Heart right ventricle (tissue), 16 donors: ENCODE measurements at regions not wholly inside any gene's neighbourhood (a gene's known extent, or its start where the extent isn't known, plus 50 kb on each side); places are given as distances from the start of the nearest gene placed in this dataset.

Experiments
- ATAC-seq, 8 donors: fragments of 200-7000 bp; cut with Tn5 transposase; one replicate each; pipeline ENCODE4 v1.9.1; 2020; ENCODE audit warnings: mild to moderate bottlenecking in 8 of 8, moderate library complexity in 8 of 8, moderate number of reproducible peaks in 1 of 8
- DNase-seq, 2 donors: peaks; one replicate each; pipeline ENCODE4 v3.0.0-alpha.2; 2020
- H3K27ac ChIP-seq, 10 donors: fragments of 200-600 bp; sonication (generic) in 2 of 10; one replicate each; pipeline versions ENCODE4 v1.5.0 to v1.8.0; 2020 to 2022; ENCODE audit warnings: mild to moderate bottlenecking in 3 of 10
- H3K27me3 ChIP-seq, 7 donors: fragments of 200-600 bp; one replicate each; pipeline ENCODE4 v1.8.0; 2021 to 2022; ENCODE audit warnings: mild to moderate bottlenecking in 2 of 7
- H3K36me3 ChIP-seq, 9 donors: fragments of 200-600 bp; sonication (generic) in 1 of 9; one replicate each; pipeline versions ENCODE4 v1.5.0 to v1.8.0; 2020 to 2022; ENCODE audit warnings: mild to moderate bottlenecking in 2 of 9
- H3K4me1 ChIP-seq, 9 donors: fragments of 200-600 bp; sonication (generic) in 1 of 9; one replicate each; pipeline versions ENCODE4 v1.5.0 to v1.8.0; 2020 to 2022; ENCODE audit warnings: mild to moderate bottlenecking in 4 of 9
- H3K4me3 ChIP-seq, 10 donors: fragments of 200-600 bp; sonication (generic) in 2 of 10; one replicate each; pipeline versions ENCODE4 v1.5.0 to v1.8.0; 2020 to 2022; ENCODE audit warnings: mild to moderate bottlenecking in 7 of 10, moderate library complexity in 2 of 10
- H3K9me3 ChIP-seq, 11 donors: fragments of 200-600 bp in 10 of 11; sonication (generic) in 2 of 11; one replicate each; pipeline versions ENCODE4 v1.5.0 to v1.8.0; 2013 to 2022; ENCODE audit warnings: mild to moderate bottlenecking in 2 of 11, control low read depth in 1 of 11, moderate library complexity in 1 of 11
- CTCF ChIP-seq, 9 donors: fragments of 200-600 bp; sonication (generic) in 2 of 9; IDR thresholded peaks; one replicate each; pipeline versions ENCODE4 v1.5.0 to v1.8.0; 2021 to 2022; ENCODE audit warnings: antibody characterized with exemption in 9 of 9, mild to moderate bottlenecking in 5 of 9, moderate library complexity in 1 of 9
- WGBS, 2 donors: extraction: QIAGEN DNeasy Blood & Tissue Kit; methylation state at CpG; one replicate each; pipeline ENCODE4 v1.1.7; 2013; ENCODE audit warnings: inconsistent platforms in 1 of 2; 5-methylcytosine and 5-hydroxymethylcytosine counted together
- intact Hi-C, 10 donors: fragments of 100-400 bp; cut with DNase I; formaldehyde crosslinking; loops; one replicate each; pipeline versions ENCODE4 v1.11.1 to v1.14.2; 2022
- donor health status: Arrhythmogenic right ventricular cardiomyopathy.
- donor health status: ischemic (EF 13 %, LVEDD 7.1; RV severe dilation, severe dysfunction).
- donor health status: healthy with polysubstance abuse.
- donor health status: DM: no; HTN: yes; CAD: no.
- donor health status: DM: no; HTN: no; CAD: no.
- donor health status: ischemic (EF 25% LVEDD 6.9; RV normal size, moderate dysfunction).
- donor health status: ischemic (EF 25% LVEDD 5.7; RV mildly dilated, moderate dysfunction).
- donor health status: healthy.
- donor health status: DM: yes; HTN: yes; CAD: no.
- donor health status: Ischemic cardiomyopathy.
- donor health status: ischemic (EF 35%, LVEDD 5.7; RV mildly dilated, moderate dysfunction).
- donor health status: nonischemic (EF 11% LVEDD 7.7; RV severe dilation, severe dysfunction).
- donor health status: DM: yes; HTN: yes; CAD: no.
- donor health status: PGD.
- donor health status: ischemic (EF 29% LVEDD 5.4; RV normal size, mild dysfunction).
- donor health status: nonischemic (EF 23%, LVEDD 6.1; RV moderate dilation, normal function).

- intact Hi-C loops = no loop called here
Measured at GRCh38 chr5:22970956-22971618, 117.9 kb upstream of the CDH12 start.

DNA sequence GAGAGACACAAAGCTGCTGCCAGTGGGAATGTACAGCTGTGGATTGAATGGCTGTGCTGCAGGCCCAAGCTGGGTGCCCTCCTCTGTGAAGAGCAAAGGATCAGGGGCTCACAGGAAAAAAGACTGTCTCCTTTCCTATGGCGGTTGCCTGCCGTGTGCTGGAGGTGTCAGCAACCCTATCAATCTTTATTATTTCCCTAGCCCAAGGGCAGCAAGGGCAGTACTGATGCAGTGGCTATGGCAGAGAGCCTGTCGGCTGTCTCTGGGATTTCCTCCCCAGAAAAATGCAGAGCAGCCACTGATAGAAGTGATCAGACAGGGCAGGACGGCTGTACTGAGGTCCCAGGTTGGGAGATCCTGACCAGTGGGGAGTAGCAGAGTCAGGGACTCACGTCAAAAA is 117.3 kb upstream of the CDH12 start:
- 63 to 71% methylated on average over 5 of the region's 5 CpGs for WGBS, 2 donors
- no peak overlapping the region for H3K27ac ChIP-seq
- no peak for ATAC-seq
- H3K4me1 ChIP-seq = no peaks in the 10 kb centered on the region
- H3K27me3 ChIP-seq = no peaks in the 10 kb centered on the region
- H3K4me3 ChIP-seq = no peak overlapping the region
- H3K9me3 ChIP-seq = peaks cover 0 to 46% (median 5%) of the 10 kb centered on the region in 11 donors
- H3K36me3 ChIP-seq = no peaks in the 10 kb centered on the region
- intact Hi-C loops = no loop called here
- no peak for TF ChIP-seq CTCF (IDR thresholded peaks at IDR 0.05)
- no peak for DNase-seq

More at GRCh38 chr5:22970956-22971618, 117.9 kb upstream of the CDH12 start:
- Histone ChIP-seq H3K4me1 (no peaks in the 10 kb centered on the region), H3K27ac (no peak overlapping the region), H3K9me3 (peaks cover 0 to 40% (median 5%) of the 10 kb centered on the region in 11 donors), H3K36me3 (no peaks in the 10 kb centered on the region), H3K4me3 (no peak overlapping the region), H3K27me3 (no peaks in the 10 kb centered on the region)
- WGBS, 2 donors = 82 to 88% methylated on average over 8 of the region's 8 CpGs
- ATAC-seq (no peak), DNase-seq (no peak)
- no peak for TF ChIP-seq CTCF (IDR thresholded peaks at IDR 0.05)

DNA sequence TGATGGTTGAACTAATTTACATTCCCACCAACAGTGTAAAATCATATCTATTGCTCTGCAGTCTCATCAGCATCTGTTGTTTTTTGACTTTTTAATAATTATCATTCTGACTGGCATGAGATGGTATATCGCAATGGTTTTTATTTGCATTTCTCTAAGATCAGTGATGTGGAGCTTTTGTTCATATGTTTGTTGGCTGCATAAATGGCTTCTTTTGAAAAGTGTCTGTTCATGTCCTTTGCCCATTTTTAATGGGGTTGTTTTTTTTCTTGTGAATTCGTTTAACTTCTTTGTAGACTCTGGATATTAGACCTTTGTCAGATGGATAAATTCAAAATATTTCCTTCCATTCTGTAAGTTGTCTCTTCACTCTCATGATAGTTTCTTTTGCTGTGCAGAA is 115.2 kb upstream of the CDH12 start:
- peaks cover 0 to 51% (median 5%) of the 10 kb centered on the region in 11 donors for H3K9me3 ChIP-seq
- ATAC-seq (no peak), DNase-seq (no peak)
- 78 to 86% methylated on average over 2 of the region's 2 CpGs for WGBS, 2 donors
- no peaks in the 10 kb centered on the region for H3K27me3 ChIP-seq
- H3K36me3 ChIP-seq = no peaks in the 10 kb centered on the region
- no peak overlapping the region for H3K4me3 ChIP-seq
- no peak for TF ChIP-seq CTCF (IDR thresholded peaks at IDR 0.05)
- H3K4me1 ChIP-seq = no peaks in the 10 kb centered on the region
- no peak overlapping the region for H3K27ac ChIP-seq
- intact Hi-C loops = no loop called here

DNA sequence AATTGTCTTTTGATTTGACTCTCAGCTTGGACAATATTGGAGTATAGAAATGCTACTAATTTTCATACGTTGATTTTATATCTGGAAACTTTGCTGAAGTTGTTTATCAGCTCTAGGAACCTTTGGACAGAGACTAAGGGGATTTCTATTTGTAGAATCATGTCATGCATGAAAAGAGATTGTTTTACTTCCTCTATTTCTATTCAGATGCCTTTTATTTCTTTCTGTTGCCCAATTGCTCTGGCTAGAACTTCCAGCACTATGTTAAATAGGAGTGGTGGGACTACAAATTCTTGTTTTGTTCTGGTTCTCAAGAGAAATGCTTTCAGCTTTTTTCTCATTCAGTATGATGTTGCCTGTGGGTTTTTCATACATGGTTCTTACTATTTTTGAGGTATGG is 112.8 kb upstream of the CDH12 start:
- H3K4me3 ChIP-seq = no peak overlapping the region
- intact Hi-C loops = no loop called here
- 41 to 56% methylated on average over 1 of the region's 1 CpG for WGBS, 2 donors
- no peaks in the 10 kb centered on the region for H3K36me3 ChIP-seq
- TF ChIP-seq CTCF (IDR thresholded peaks at IDR 0.05) = no peak
- H3K9me3 ChIP-seq = peaks cover 0 to 51% (median 6%) of the 10 kb centered on the region in 11 donors
- no peak for ATAC-seq
- H3K27ac ChIP-seq = no peak overlapping the region
- no peaks in the 10 kb centered on the region for H3K27me3 ChIP-seq
- no peaks in the 10 kb centered on the region for H3K4me1 ChIP-seq
- no peak for DNase-seq
